ENCODE measurements at regions not wholly inside any gene's neighbourhood (a gene's known extent, or its start where the extent isn't known, plus 50 kb on each side); places are given as distances from the start of the nearest gene placed in this dataset.

DNA sequence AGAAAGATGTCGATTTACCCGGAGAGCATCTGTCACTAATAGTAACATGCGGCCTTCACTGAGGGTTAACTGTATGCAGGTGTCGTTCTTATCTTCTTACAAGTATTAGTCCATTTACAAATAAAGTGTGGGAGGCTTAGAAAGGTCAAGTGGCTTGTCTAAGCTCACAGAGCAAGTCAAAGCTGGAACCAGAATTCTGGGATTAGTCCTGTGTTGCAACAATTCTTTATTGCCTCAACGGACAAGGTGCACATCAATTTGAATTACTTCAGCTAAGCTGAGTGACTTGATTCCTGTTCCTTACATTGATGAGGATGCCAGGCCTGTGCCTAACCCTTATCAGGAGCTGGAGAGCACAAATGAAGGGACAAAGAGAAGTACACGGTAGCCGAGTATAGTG is 1193.6 kb downstream of the UQCRFS1 start:
- H3K4me1 ChIP-seq (ENCODE audit: insufficient read depth, low read length), result no peaks in the 10 kb centered on the region
- CTCF ChIA-PET, result no interaction called here
- peaks cover 0 to 2% of the 10 kb centered on the region in 2 donors for H3K27me3 Mint-ChIP-seq
- no peaks in the 10 kb centered on the region for H3K36me3 ChIP-seq (ENCODE audit: insufficient read depth, low read length)
- H3K36me3 Mint-ChIP-seq, result no peaks in the 10 kb centered on the region
- no peaks in the 10 kb centered on the region for H3K27me3 ChIP-seq (ENCODE audit: insufficient read depth, low read length, poor library complexity, severe bottlenecking)
- no peaks in the 10 kb centered on the region for H3K9me3 ChIP-seq (ENCODE audit: low read length)
- no peak for DNase-seq
- POLR2A ChIA-PET, result no interaction called here
- H3K27ac ChIP-seq (ENCODE audit: low read depth, low read length), result no peak overlapping the region
- peaks cover 0 to 4% (median 3%) of the 10 kb centered on the region in 5 donors for H3K9me3 Mint-ChIP-seq
- H3K27ac Mint-ChIP-seq, result no peak overlapping the region
- no peaks in the 10 kb centered on the region for H3K4me1 Mint-ChIP-seq
- no peak overlapping the region for H3K4me3 ChIP-seq (ENCODE audit: low read length)
- H3K4me3 Mint-ChIP-seq, result no peak overlapping the region

DNA sequence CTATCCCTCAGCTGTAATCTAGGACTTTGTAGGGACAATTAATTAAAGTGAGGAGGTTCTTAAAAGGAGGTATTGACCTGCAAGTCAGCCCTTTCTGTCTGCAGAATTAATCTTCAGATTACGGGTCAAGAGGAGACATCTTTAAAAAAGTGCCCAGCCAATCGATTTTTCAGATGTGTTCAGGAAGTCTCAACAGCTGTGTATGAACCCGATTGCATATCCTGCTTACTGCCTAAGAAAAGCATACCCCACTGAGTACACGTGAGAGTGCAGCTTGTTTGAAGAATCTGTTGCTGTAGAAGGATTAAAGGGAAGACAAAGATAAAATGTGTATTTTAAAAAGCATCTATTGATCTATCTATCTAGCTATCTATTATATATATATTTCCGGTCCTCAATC is 1194.5 kb downstream of the UQCRFS1 start:
- H3K27me3 ChIP-seq (ENCODE audit: insufficient read depth, low read length, poor library complexity, severe bottlenecking), result no peaks in the 10 kb centered on the region
- Mint-ChIP-seq H3K4me3 (no peak overlapping the region), H3K27me3 (peaks cover 0 to 2% of the 10 kb centered on the region in 2 donors), H3K27ac (no peak overlapping the region), H3K9me3 (peaks cover 0 to 7% (median 3%) of the 10 kb centered on the region in 5 donors), H3K4me1 (no peaks in the 10 kb centered on the region), H3K36me3 (no peaks in the 10 kb centered on the region)
- no peak overlapping the region for H3K27ac ChIP-seq (ENCODE audit: low read depth, low read length)
- H3K36me3 ChIP-seq (ENCODE audit: insufficient read depth, low read length), result no peaks in the 10 kb centered on the region
- ChIA-PET POLR2A (no interaction called here), CTCF (no interaction called here)
- H3K4me1 ChIP-seq (ENCODE audit: insufficient read depth, low read length), result no peaks in the 10 kb centered on the region
- H3K9me3 ChIP-seq (ENCODE audit: low read length), result no peaks in the 10 kb centered on the region
- DNase-seq, result no peak
- H3K4me3 ChIP-seq (ENCODE audit: low read length), result no peak overlapping the region

DNA sequence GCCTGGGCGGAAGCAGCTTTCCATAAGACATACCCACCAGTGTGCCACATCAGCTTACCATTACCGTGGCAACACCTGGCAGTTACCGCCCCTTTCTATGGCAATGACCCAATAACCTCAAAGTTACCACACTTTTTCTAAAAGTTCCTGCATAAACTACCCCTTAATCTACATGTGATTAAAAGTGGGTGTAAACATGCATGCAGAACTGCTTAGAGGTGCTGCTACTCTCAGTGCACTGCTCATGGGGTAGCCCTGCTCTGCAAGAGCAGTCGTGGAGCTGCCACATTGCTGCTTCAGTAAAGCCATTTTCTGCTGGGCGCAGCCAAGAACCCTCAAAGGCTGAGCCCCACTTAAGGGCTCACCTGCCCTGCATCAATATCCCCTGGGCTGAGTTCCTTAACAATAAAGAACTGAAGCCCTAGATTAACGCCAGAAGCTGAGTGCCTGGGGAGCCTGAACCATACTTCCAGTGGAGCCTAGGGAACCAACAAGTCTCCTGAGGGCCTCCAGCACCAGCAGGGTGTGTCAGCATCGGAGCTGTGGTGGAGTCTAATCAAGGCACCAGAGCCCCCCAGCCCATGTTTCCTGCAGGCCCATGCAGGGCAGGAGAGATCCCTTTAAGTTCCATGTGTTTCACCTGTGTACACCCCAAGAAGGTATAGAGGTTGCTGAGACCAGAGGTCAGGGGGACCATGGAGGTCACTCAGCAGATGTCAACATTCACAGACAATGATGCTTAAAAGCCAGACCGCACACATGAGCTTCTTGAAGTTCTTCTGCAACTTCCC is 1198.1 kb downstream of the UQCRFS1 start:
- H3K36me3 Mint-ChIP-seq, result no peaks in the 10 kb centered on the region
- H3K4me3 Mint-ChIP-seq, result no peak overlapping the region
- no peaks in the 10 kb centered on the region for H3K36me3 ChIP-seq (ENCODE audit: insufficient read depth, low read length)
- H3K4me1 Mint-ChIP-seq, result no peaks in the 10 kb centered on the region
- no peak for DNase-seq
- no peaks in the 10 kb centered on the region for H3K9me3 ChIP-seq (ENCODE audit: low read length)
- H3K27me3 ChIP-seq (ENCODE audit: insufficient read depth, low read length, poor library complexity, severe bottlenecking), result no peaks in the 10 kb centered on the region
- H3K4me3 ChIP-seq (ENCODE audit: low read length), result no peak overlapping the region
- no peak overlapping the region for H3K27ac ChIP-seq (ENCODE audit: low read depth, low read length)
- no peak overlapping the region for H3K27ac Mint-ChIP-seq
- no peaks in the 10 kb centered on the region for H3K4me1 ChIP-seq (ENCODE audit: insufficient read depth, low read length)
- H3K9me3 Mint-ChIP-seq, result peaks cover 0 to 10% (median under 1%) of the 10 kb centered on the region in 5 donors
- POLR2A ChIA-PET, result no interaction called here
- H3K27me3 Mint-ChIP-seq, result peaks cover 0 to 2% of the 10 kb centered on the region in 2 donors
- CTCF ChIA-PET, result no interaction called here

DNA sequence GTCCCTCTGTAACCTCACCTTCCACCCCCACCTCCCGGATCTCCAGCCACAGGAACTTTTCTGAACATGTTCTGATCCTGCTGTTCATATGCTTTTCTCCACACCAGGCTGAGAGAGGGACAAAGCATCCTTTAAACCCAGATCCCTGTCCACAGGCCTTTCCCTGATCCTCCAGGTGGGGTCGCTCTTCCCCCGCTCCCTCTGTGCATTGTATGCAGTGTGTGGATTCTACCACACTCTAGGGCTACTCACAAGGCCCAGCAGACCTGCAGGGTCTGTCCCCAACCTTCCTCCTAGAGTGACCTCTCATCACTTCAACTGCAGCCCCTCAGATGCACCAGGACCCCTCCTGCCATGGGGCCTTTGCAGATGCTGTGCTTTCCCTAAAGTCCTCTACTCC is 1200.6 kb downstream of the UQCRFS1 start:
- Histone ChIP-seq H3K27ac (ENCODE audit: low read depth, low read length) (no peak overlapping the region), H3K36me3 (ENCODE audit: insufficient read depth, low read length) (no peaks in the 10 kb centered on the region), H3K4me1 (ENCODE audit: insufficient read depth, low read length) (no peaks in the 10 kb centered on the region), H3K9me3 (ENCODE audit: low read length) (no peaks in the 10 kb centered on the region), H3K27me3 (ENCODE audit: insufficient read depth, low read length, poor library complexity, severe bottlenecking) (no peaks in the 10 kb centered on the region), H3K4me3 (ENCODE audit: low read length) (no peak overlapping the region)
- no peaks in the 10 kb centered on the region for H3K36me3 Mint-ChIP-seq
- ChIA-PET CTCF (no interaction called here), POLR2A (no interaction called here)
- no peak for DNase-seq
- no peaks in the 10 kb centered on the region for H3K4me1 Mint-ChIP-seq
- peaks cover 0 to 8% (median 4%) of the 10 kb centered on the region in 5 donors for H3K9me3 Mint-ChIP-seq
- H3K4me3 Mint-ChIP-seq, result no peak overlapping the region
- H3K27me3 Mint-ChIP-seq, result peaks cover 0 to 1% of the 10 kb centered on the region in 2 donors
- no peak overlapping the region for H3K27ac Mint-ChIP-seq

DNA sequence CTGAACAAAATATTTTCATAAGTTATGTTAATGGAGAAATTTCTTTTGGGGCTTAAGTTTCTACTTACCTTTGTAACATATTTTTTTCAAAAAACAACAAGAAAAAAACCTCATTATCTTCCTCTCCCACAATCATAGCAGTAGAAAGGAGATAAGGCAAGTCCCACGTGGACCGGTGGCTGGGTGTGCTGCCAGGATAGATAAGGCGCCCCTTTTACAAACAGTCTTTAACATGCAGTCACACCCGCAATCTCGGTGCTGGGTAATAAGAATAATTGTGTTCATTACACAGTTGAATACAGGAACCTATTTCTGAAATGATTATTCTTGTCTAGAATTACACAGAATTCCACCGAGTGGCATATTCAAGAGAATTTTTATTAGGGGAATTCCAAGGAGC is 1202.3 kb downstream of the UQCRFS1 start:
- Histone ChIP-seq H3K36me3 (ENCODE audit: insufficient read depth, low read length) (no peaks in the 10 kb centered on the region), H3K27me3 (ENCODE audit: insufficient read depth, low read length, poor library complexity, severe bottlenecking) (no peaks in the 10 kb centered on the region), H3K4me1 (ENCODE audit: insufficient read depth, low read length) (no peaks in the 10 kb centered on the region), H3K9me3 (ENCODE audit: low read length) (no peaks in the 10 kb centered on the region), H3K27ac (ENCODE audit: low read depth, low read length) (no peak overlapping the region), H3K4me3 (ENCODE audit: low read length) (no peak overlapping the region)
- no peaks in the 10 kb centered on the region for H3K27me3 Mint-ChIP-seq
- no peak overlapping the region for H3K27ac Mint-ChIP-seq
- DNase-seq, result no peak
- no peaks in the 10 kb centered on the region for H3K4me1 Mint-ChIP-seq
- POLR2A ChIA-PET, result no interaction called here
- peaks cover 0 to 8% (median 4%) of the 10 kb centered on the region in 5 donors for H3K9me3 Mint-ChIP-seq
- no peak overlapping the region for H3K4me3 Mint-ChIP-seq
- CTCF ChIA-PET, result no interaction called here
- no peaks in the 10 kb centered on the region for H3K36me3 Mint-ChIP-seq

DNA sequence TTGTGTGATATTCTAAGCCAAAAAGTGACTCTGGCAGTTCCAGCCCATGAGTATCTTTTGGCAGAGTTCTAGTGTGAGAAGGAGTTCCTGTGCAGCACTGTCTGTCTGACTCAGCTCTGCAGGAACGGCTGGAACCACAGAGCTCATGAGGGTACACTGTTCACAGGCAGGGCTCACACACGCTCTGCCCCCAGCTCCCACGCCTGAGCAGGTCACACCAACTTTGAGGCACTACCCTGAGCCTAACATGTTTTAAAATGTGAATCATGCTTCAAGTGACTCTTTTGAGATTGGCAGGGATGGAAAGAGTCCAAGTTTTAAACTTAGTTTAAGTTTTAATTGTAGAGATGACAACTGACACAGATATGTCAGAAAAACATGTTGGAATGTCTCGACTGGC is 1203.3 kb downstream of the UQCRFS1 start:
- Mint-ChIP-seq H3K4me1 (no peaks in the 10 kb centered on the region), H3K9me3 (peaks cover 0 to 8% (median 4%) of the 10 kb centered on the region in 5 donors), H3K36me3 (no peaks in the 10 kb centered on the region), H3K27ac (no peak overlapping the region), H3K4me3 (no peak overlapping the region), H3K27me3 (no peaks in the 10 kb centered on the region)
- DNase-seq, result no peak
- H3K27ac ChIP-seq (ENCODE audit: low read depth, low read length), result no peak overlapping the region
- H3K27me3 ChIP-seq (ENCODE audit: insufficient read depth, low read length, poor library complexity, severe bottlenecking), result no peaks in the 10 kb centered on the region
- no peaks in the 10 kb centered on the region for H3K9me3 ChIP-seq (ENCODE audit: low read length)
- no peak overlapping the region for H3K4me3 ChIP-seq (ENCODE audit: low read length)
- ChIA-PET POLR2A (no interaction called here), CTCF (no interaction called here)
- no peaks in the 10 kb centered on the region for H3K4me1 ChIP-seq (ENCODE audit: insufficient read depth, low read length)
- no peaks in the 10 kb centered on the region for H3K36me3 ChIP-seq (ENCODE audit: insufficient read depth, low read length)

DNA sequence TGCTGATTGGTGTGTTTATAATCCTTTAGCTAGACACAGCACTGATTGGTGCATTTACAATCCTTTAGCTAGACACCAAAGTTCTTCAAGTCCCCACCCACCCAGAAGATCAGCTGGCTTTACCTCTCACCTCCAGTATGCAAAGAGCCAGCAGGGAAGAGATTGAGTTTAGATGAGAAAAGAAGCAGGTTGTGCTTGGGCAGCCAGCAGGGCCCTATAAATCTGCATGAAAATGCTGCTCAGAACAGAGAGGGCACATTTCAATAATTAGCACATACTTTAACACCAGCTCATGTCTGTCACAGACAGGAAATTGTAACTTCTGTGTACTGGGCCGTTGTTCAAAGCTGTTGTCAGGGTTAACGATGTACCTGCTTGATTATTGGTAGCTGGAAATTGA is 1204.3 kb downstream of the UQCRFS1 start:
- DNase-seq, result no peak
- Mint-ChIP-seq H3K27ac (no peak overlapping the region), H3K9me3 (peaks cover 0 to 6% (median 4%) of the 10 kb centered on the region in 5 donors), H3K27me3 (no peaks in the 10 kb centered on the region), H3K4me3 (no peak overlapping the region), H3K36me3 (no peaks in the 10 kb centered on the region), H3K4me1 (no peaks in the 10 kb centered on the region)
- Histone ChIP-seq H3K27ac (ENCODE audit: low read depth, low read length) (no peak overlapping the region), H3K36me3 (ENCODE audit: insufficient read depth, low read length) (no peaks in the 10 kb centered on the region), H3K4me3 (ENCODE audit: low read length) (no peak overlapping the region), H3K4me1 (ENCODE audit: insufficient read depth, low read length) (no peaks in the 10 kb centered on the region), H3K9me3 (ENCODE audit: low read length) (no peaks in the 10 kb centered on the region), H3K27me3 (ENCODE audit: insufficient read depth, low read length, poor library complexity, severe bottlenecking) (no peaks in the 10 kb centered on the region)
- ChIA-PET POLR2A (no interaction called here), CTCF (no interaction called here)

DNA sequence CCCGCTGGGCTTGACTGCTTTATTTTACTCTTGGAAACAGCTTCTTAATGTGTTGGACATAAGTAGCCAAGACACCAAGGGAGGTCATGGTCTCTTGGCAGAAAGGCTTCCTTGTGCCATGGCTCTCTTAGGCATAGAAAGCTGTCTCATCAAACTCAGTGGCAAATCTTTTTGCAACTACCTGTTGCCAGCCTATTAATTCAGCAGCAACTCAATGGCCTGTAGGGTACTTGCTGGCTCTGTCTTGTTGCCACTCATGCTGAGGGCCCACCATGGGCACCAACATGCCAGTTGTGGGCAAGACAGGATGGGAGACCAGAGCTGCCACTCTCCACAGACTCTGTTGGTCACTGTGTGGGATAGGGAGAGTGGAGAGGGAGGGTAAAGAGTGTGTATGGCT is 1209.4 kb downstream of the UQCRFS1 start:
- Histone ChIP-seq H3K27me3 (ENCODE audit: insufficient read depth, low read length, poor library complexity, severe bottlenecking) (no peaks in the 10 kb centered on the region), H3K36me3 (ENCODE audit: insufficient read depth, low read length) (no peaks in the 10 kb centered on the region), H3K9me3 (ENCODE audit: low read length) (no peaks in the 10 kb centered on the region), H3K27ac (ENCODE audit: low read depth, low read length) (no peak overlapping the region), H3K4me1 (ENCODE audit: insufficient read depth, low read length) (no peaks in the 10 kb centered on the region), H3K4me3 (ENCODE audit: low read length) (no peak overlapping the region)
- Mint-ChIP-seq H3K9me3 (peaks cover 0 to 5% (median 2%) of the 10 kb centered on the region in 5 donors), H3K36me3 (peaks cover 0 to 4% (median 0%) of the 10 kb centered on the region in 3 donors), H3K4me3 (no peak overlapping the region), H3K4me1 (no peaks in the 10 kb centered on the region), H3K27me3 (no peaks in the 10 kb centered on the region), H3K27ac (no peak overlapping the region)
- ChIA-PET POLR2A (no interaction called here), CTCF (no interaction called here)
- no peak for DNase-seq

All from CD8-positive, alpha-beta memory T cell (primary cell).